H9 (cell line): ENCODE measurements at regions not wholly inside any gene's neighbourhood (a gene's known extent, or its start where the extent isn't known, plus 50 kb on each side); places are given as distances from the start of the nearest gene placed in this dataset.

Experiments
- DNase-seq: peaks from one replicate; pipeline ENCODE4 v3.0.0-alpha.2; 2017
- H2AFZ ChIP-seq: one replicate; pipeline ENCODE4 v1.6.1; 2013; ENCODE audit warnings: mild to moderate bottlenecking, low read length, control low read depth, moderate library complexity
- H2AK5ac ChIP-seq: 2 replicates; pipeline ENCODE4 v1.6.1; 2013; ENCODE audit warnings: low read length, control low read depth, mixed read lengths; ENCODE audit not compliant: insufficient read length
- H2BK120ac ChIP-seq: one replicate; pipeline ENCODE4 v1.6.1; 2013; ENCODE audit warnings: low read depth, mild to moderate bottlenecking, low read length, control low read depth, inconsistent platforms; ENCODE audit not compliant: poor library complexity, severe bottlenecking
- H2BK12ac ChIP-seq: 2 replicates; pipeline ENCODE4 v1.6.1; 2013; ENCODE audit warnings: low read length, control low read depth, mixed read lengths, low read depth; ENCODE audit not compliant: insufficient read length
- H2BK15ac ChIP-seq: 2 replicates; pipeline ENCODE4 v1.6.1; 2013; ENCODE audit warnings: low read depth, low read length, control low read depth
- H2BK20ac ChIP-seq: one replicate; pipeline ENCODE4 v1.6.1; 2013; ENCODE audit warnings: low read depth, mild to moderate bottlenecking, low read length, control low read depth, inconsistent platforms; ENCODE audit not compliant: poor library complexity, severe bottlenecking
- H2BK5ac ChIP-seq: 2 replicates; pipeline ENCODE4 v1.6.1; 2013; ENCODE audit warnings: low read length, control low read depth, mixed read lengths; ENCODE audit not compliant: insufficient read length
- H3K14ac ChIP-seq: 2 replicates; pipeline ENCODE4 v1.6.1; 2013; ENCODE audit warnings: low read length, control low read depth; ENCODE audit not compliant: insufficient read depth
- H3K18ac ChIP-seq: 2 replicates; pipeline ENCODE4 v1.6.1; 2013; ENCODE audit warnings: low read depth, mild to moderate bottlenecking, mixed read lengths, low read length, control low read depth; ENCODE audit not compliant: insufficient read length
- H3K23ac ChIP-seq: 2 replicates; pipeline ENCODE4 v1.6.1; 2013; ENCODE audit warnings: low read length, control low read depth, mixed read lengths, low read depth; ENCODE audit not compliant: insufficient read length
- H3K23me2 ChIP-seq: 2 replicates; pipeline ENCODE4 v1.6.1; 2013; ENCODE audit warnings: low read depth, mild to moderate bottlenecking, mixed read lengths, low read length, control low read depth; ENCODE audit not compliant: insufficient read length, poor library complexity, severe bottlenecking
- H3K27ac ChIP-seq: 2 replicates; pipeline ENCODE4 v1.5.1; 2013; ENCODE audit warnings: low read length, control low read depth, mixed read lengths, low read depth; ENCODE audit not compliant: insufficient read length
- H3K27me3 ChIP-seq: 2 replicates; pipeline ENCODE4 v1.6.1; 2013; ENCODE audit warnings: low read length, control low read depth, inconsistent platforms; ENCODE audit not compliant: insufficient read depth
- H3K4ac ChIP-seq: 2 replicates; pipeline ENCODE4 v1.6.1; 2013; ENCODE audit warnings: low read depth, mild to moderate bottlenecking, control low read depth, inconsistent platforms, low read length, moderate library complexity
- H3K4me1 ChIP-seq: 2 replicates; pipeline ENCODE4 v1.6.1; 2013; ENCODE audit warnings: low read length, control low read depth, inconsistent platforms; ENCODE audit not compliant: insufficient read depth
- H3K4me2 ChIP-seq: 2 replicates; pipeline ENCODE4 v1.6.1; 2013; ENCODE audit warnings: low read length, control low read depth, mixed read lengths; ENCODE audit not compliant: insufficient read length, insufficient read depth
- H3K56ac ChIP-seq: 2 replicates; pipeline ENCODE4 v1.6.1; 2013; ENCODE audit warnings: low read depth, mild to moderate bottlenecking, mixed read lengths, low read length, control low read depth; ENCODE audit not compliant: insufficient read length
- H3K79me1 ChIP-seq: 2 replicates; pipeline ENCODE4 v1.6.1; 2013; ENCODE audit warnings: low read depth, mild to moderate bottlenecking, moderate library complexity, low read length, control low read depth, inconsistent platforms; ENCODE audit not compliant: insufficient read depth, poor library complexity, severe bottlenecking
- H3K79me2 ChIP-seq: 2 replicates; pipeline ENCODE4 v1.6.1; 2013; ENCODE audit warnings: low read length, control low read depth, inconsistent platforms; ENCODE audit not compliant: insufficient read depth
- H3K9ac ChIP-seq: 2 replicates; pipeline ENCODE4 v1.6.1; 2013; ENCODE audit warnings: low read length, control low read depth, mixed read lengths; ENCODE audit not compliant: insufficient read length; ENCODE audit errors: extremely low read depth
- H3K9me3 ChIP-seq: one replicate; pipeline ENCODE4 v1.6.1; 2013; ENCODE audit warnings: low read depth, low read length, inconsistent platforms; ENCODE audit not compliant: control insufficient read depth
- H3T11ph ChIP-seq: one replicate; pipeline ENCODE4 v1.6.1; 2013; ENCODE audit warnings: mild to moderate bottlenecking, low read length, control low read depth, inconsistent platforms
- H4K20me1 ChIP-seq: one replicate; pipeline ENCODE4 v1.6.1; 2013; ENCODE audit not compliant: control insufficient read depth, insufficient read length, insufficient read depth
- H4K5ac ChIP-seq: 2 replicates; pipeline ENCODE4 v1.6.1; 2013; ENCODE audit warnings: low read depth, mild to moderate bottlenecking, mixed read lengths, low read length, control low read depth; ENCODE audit not compliant: insufficient read length
- H4K8ac ChIP-seq: replicated peaks from 2 replicates; pipeline ENCODE4 v1.6.1; 2013; ENCODE audit warnings: low read length, control low read depth, mixed read lengths, low read depth; ENCODE audit not compliant: insufficient read length
- H4K91ac ChIP-seq: 2 replicates; pipeline ENCODE4 v1.6.1; 2013; ENCODE audit warnings: low read depth, mild to moderate bottlenecking, moderate library complexity, mixed read lengths, low read length, control low read depth; ENCODE audit not compliant: insufficient read length
- H3K27ac Mint-ChIP-seq, 3 experiments: 2 replicates in 2 of 3; 3 replicates in 1 of 3; pipeline ENCODE4 v1.8.0; 2020 to 2021; ENCODE audit warnings: mixed read lengths in 3 of 3, mild to moderate bottlenecking in 1 of 3, moderate library complexity in 1 of 3
- H3K27me3 Mint-ChIP-seq: 2 replicates; pipeline ENCODE4 v1.8.0; 2021; ENCODE audit warnings: low read depth, mild to moderate bottlenecking, moderate library complexity, mixed read lengths
- H3K36me3 Mint-ChIP-seq, 3 experiments: 2 replicates in 2 of 3; 3 replicates in 1 of 3; pipeline ENCODE4 v1.8.0; 2020 to 2021; ENCODE audit warnings: low read depth in 3 of 3, mixed read lengths in 3 of 3; ENCODE audit not compliant: insufficient read depth in 1 of 3
- H3K4me1 Mint-ChIP-seq, 2 experiments: 2 replicates each; pipeline ENCODE4 v1.8.0; 2020; ENCODE audit warnings: mixed read lengths in 2 of 2
- H3K4me3 Mint-ChIP-seq, 2 experiments: 2 replicates in 1 of 2; 3 replicates in 1 of 2; pipeline ENCODE4 v1.8.0; 2020 to 2021; ENCODE audit warnings: mild to moderate bottlenecking in 2 of 2, mixed read lengths in 2 of 2, moderate library complexity in 1 of 2
- H3K9me3 Mint-ChIP-seq, 2 experiments: 2 replicates in 1 of 2; 3 replicates in 1 of 2; pipeline ENCODE4 v1.8.0; 2020; ENCODE audit warnings: mild to moderate bottlenecking in 2 of 2, mixed read lengths in 2 of 2, moderate library complexity in 1 of 2
- CTCF ChIP-seq: fragments of 200-600 bp; sonication (generic); conservative IDR thresholded peaks from 3 replicates; pipeline ENCODE4 v1.8.0; 2021; ENCODE audit warnings: antibody characterized with exemption, mild to moderate bottlenecking
- WGBS: extraction: QIAGEN DNeasy Blood & Tissue Kit; methylation state at CpG from one replicate; pipeline ENCODE4 v1.1.7; 2013; ENCODE audit warnings: missing lambda C conversion rate, low lambda C conversion rate, mixed read lengths; ENCODE audit not compliant: insufficient read length; ENCODE audit errors: extremely low coverage; 5-methylcytosine and 5-hydroxymethylcytosine counted together

GRCh38 chr2:236934166-236934565 lies 151.5 kb upstream of the COPS8 start:
- H3K4me1 ChIP-seq: no peaks in the 10 kb centered on the region
- H3K56ac ChIP-seq: no peak overlapping the region
- no peak overlapping the region for H3K9ac ChIP-seq
- no peak overlapping the region for H3K18ac ChIP-seq
- H2BK15ac ChIP-seq: no peak overlapping the region
- WGBS: no CpG with 5 or more reads among the region's 6 CpGs
- no peak overlapping the region for H3K4me2 ChIP-seq
- no peak overlapping the region for H4K8ac ChIP-seq
- H2BK12ac ChIP-seq: no peak overlapping the region
- H3K79me1 ChIP-seq: no peaks in the 10 kb centered on the region
- H3K27ac ChIP-seq: no peak overlapping the region
- H3K27ac Mint-ChIP-seq: no peak overlapping the region
- no peaks in the 10 kb centered on the region for H3K36me3 Mint-ChIP-seq
- no peak overlapping the region for H2BK5ac ChIP-seq
- no peaks in the 10 kb centered on the region for H3K9me3 ChIP-seq
- H3K4ac ChIP-seq: no peak overlapping the region
- TF ChIP-seq CTCF: no peak
- H3K14ac ChIP-seq: no peak overlapping the region
- no peak overlapping the region for H3T11ph ChIP-seq
- no peak overlapping the region for H4K91ac ChIP-seq
- H3K79me2 ChIP-seq: no peaks in the 10 kb centered on the region
- H2AFZ ChIP-seq: no peak overlapping the region
- H3K4me3 Mint-ChIP-seq: no peak overlapping the region
- no peak overlapping the region for H2BK120ac ChIP-seq
- no peak for DNase-seq
- H3K23ac ChIP-seq: no peak overlapping the region
- H4K20me1 ChIP-seq: no peaks in the 10 kb centered on the region
- no peak overlapping the region for H4K5ac ChIP-seq
- no peaks in the 10 kb centered on the region for H3K9me3 Mint-ChIP-seq
- peaks cover 11% of the 10 kb centered on the region for H3K27me3 Mint-ChIP-seq
- no peaks in the 10 kb centered on the region for H3K23me2 ChIP-seq
- no peak overlapping the region for H2AK5ac ChIP-seq
- H3K27me3 ChIP-seq: no peaks in the 10 kb centered on the region
- H3K4me1 Mint-ChIP-seq: peaks cover 0 to 13% of the 10 kb centered on the region in 2 experiments; a peak in 2 of 4 replicates
- H2BK20ac ChIP-seq: no peak overlapping the region
